SJCRH30 (cell line): ENCODE measurements at regions not wholly inside any gene's neighbourhood (a gene's known extent, or its start where the extent isn't known, plus 50 kb on each side); places are given as distances from the start of the nearest gene placed in this dataset.

ENCODE experiments used
- DNase-seq, 2 experiments: peaks; one replicate each; pipeline ENCODE4 v3.0.0-alpha.2; 2015 to 2020
- H3K27ac ChIP-seq: fragments of 250-450 bp; sonication (Bioruptor Pico); 2 replicates; pipeline ENCODE4 v1.5.1; 2020; ENCODE audit warnings: mild to moderate bottlenecking, moderate library complexity
- H3K27me3 ChIP-seq: fragments of 250-450 bp; sonication (Bioruptor Pico); 2 replicates; pipeline ENCODE4 v1.5.1; 2020; ENCODE audit warnings: mild to moderate bottlenecking, moderate library complexity
- H3K36me3 ChIP-seq: fragments of 250-450 bp; sonication (Bioruptor Pico); 2 replicates; pipeline ENCODE4 v1.5.1; 2020; ENCODE audit warnings: mild to moderate bottlenecking, moderate library complexity
- H3K4me1 ChIP-seq: fragments of 250-450 bp; sonication (Bioruptor Pico); 2 replicates; pipeline ENCODE4 v1.5.1; 2020; ENCODE audit warnings: mild to moderate bottlenecking, moderate library complexity
- H3K4me3 ChIP-seq: fragments of 250-450 bp; sonication (Bioruptor Pico); 2 replicates; pipeline ENCODE4 v1.5.1; 2020; ENCODE audit warnings: mild to moderate bottlenecking, moderate library complexity
- H3K9me3 ChIP-seq: fragments of 250-450 bp; sonication (Bioruptor Pico); replicated peaks from 2 replicates; pipeline ENCODE4 v1.5.1; 2020; ENCODE audit warnings: mild to moderate bottlenecking, moderate library complexity

GRCh38 chr2:10210336-10210735, 87.8 kb downstream of the RRM2 start:
- no peaks in the 10 kb centered on the region for H3K9me3 ChIP-seq
- no peaks in the 10 kb centered on the region for H3K36me3 ChIP-seq
- no peak overlapping the region for H3K4me3 ChIP-seq
- DNase-seq, result no peak
- H3K27me3 ChIP-seq, result no peaks in the 10 kb centered on the region
- no peaks in the 10 kb centered on the region for H3K4me1 ChIP-seq
- no peak overlapping the region for H3K27ac ChIP-seq

- Histone ChIP-seq H3K4me3 (no peak overlapping the region), H3K36me3 (no peaks in the 10 kb centered on the region), H3K4me1 (no peaks in the 10 kb centered on the region), H3K9me3 (no peaks in the 10 kb centered on the region), H3K27me3 (no peaks in the 10 kb centered on the region), H3K27ac (no peak overlapping the region)
- DNase-seq, result no peak
Observed at GRCh38 chr2:10211844-10212422, 89.4 kb downstream of the RRM2 start.

- H3K4me3 ChIP-seq, result no peak overlapping the region
- H3K9me3 ChIP-seq, result no peaks in the 10 kb centered on the region
- no peaks in the 10 kb centered on the region for H3K36me3 ChIP-seq
- DNase-seq, result no peak
- no peaks in the 10 kb centered on the region for H3K27me3 ChIP-seq
- H3K27ac ChIP-seq, result no peak overlapping the region
- H3K4me1 ChIP-seq, result no peaks in the 10 kb centered on the region
Observed at GRCh38 chr2:10212827-10213226, 89.9 kb upstream of the HPCAL1 start.

- H3K4me3 ChIP-seq, result no peak overlapping the region
- H3K27me3 ChIP-seq, result no peaks in the 10 kb centered on the region
- H3K4me1 ChIP-seq, result no peaks in the 10 kb centered on the region
- no peak overlapping the region for H3K27ac ChIP-seq
- H3K36me3 ChIP-seq, result no peaks in the 10 kb centered on the region
- H3K9me3 ChIP-seq, result no peaks in the 10 kb centered on the region
- no peak for DNase-seq
Observed at GRCh38 chr2:10214179-10214578, 88.5 kb upstream of the HPCAL1 start.

GRCh38 chr2:10215393-10215935, 87.2 kb upstream of the HPCAL1 start:
- Histone ChIP-seq H3K9me3 (no peaks in the 10 kb centered on the region), H3K36me3 (no peaks in the 10 kb centered on the region), H3K4me1 (peaks cover 7% of the 10 kb centered on the region), H3K4me3 (no peak overlapping the region), H3K27me3 (no peaks in the 10 kb centered on the region), H3K27ac (no peak overlapping the region)
- DNase-seq, result no peak

- H3K27ac ChIP-seq, result no peak overlapping the region
- H3K4me3 ChIP-seq, result no peak overlapping the region
- DNase-seq, result no peak
- H3K4me1 ChIP-seq, result peaks cover 19% of the 10 kb centered on the region
- no peaks in the 10 kb centered on the region for H3K27me3 ChIP-seq
- H3K36me3 ChIP-seq, result no peaks in the 10 kb centered on the region
- H3K9me3 ChIP-seq, result no peaks in the 10 kb centered on the region
Observed at GRCh38 chr2:10216677-10217488, 85.8 kb upstream of the HPCAL1 start.

- no peaks in the 10 kb centered on the region for H3K9me3 ChIP-seq
- no peaks in the 10 kb centered on the region for H3K27me3 ChIP-seq
- DNase-seq, result no peak
- H3K27ac ChIP-seq, result no peak overlapping the region
- H3K4me3 ChIP-seq, result no peak overlapping the region
- no peaks in the 10 kb centered on the region for H3K36me3 ChIP-seq
- peaks cover 26% of the 10 kb centered on the region for H3K4me1 ChIP-seq
Observed at GRCh38 chr2:10217489-10218435, 84.9 kb upstream of the HPCAL1 start.

- Histone ChIP-seq H3K27ac (peak overlapping the region; percentile 65; the same call in 1 of the 2 replicates), H3K4me3 (no peak overlapping the region), H3K4me1 (peaks cover 26% of the 10 kb centered on the region), H3K36me3 (no peaks in the 10 kb centered on the region), H3K9me3 (no peaks in the 10 kb centered on the region), H3K27me3 (no peaks in the 10 kb centered on the region)
- DNase-seq, result no peak
Observed at GRCh38 chr2:10220045-10220901, 82.4 kb upstream of the HPCAL1 start.

GRCh38 chr2:10220902-10221391, 81.8 kb upstream of the HPCAL1 start:
- no peak overlapping the region; the same call in 1 of the 2 replicates for H3K4me3 ChIP-seq
- H3K9me3 ChIP-seq, result no peaks in the 10 kb centered on the region
- no peaks in the 10 kb centered on the region for H3K36me3 ChIP-seq
- H3K4me1 ChIP-seq, result peaks cover 26% of the 10 kb centered on the region
- no peaks in the 10 kb centered on the region for H3K27me3 ChIP-seq
- peak; percentile 77 to 82 for DNase-seq
- H3K27ac ChIP-seq, result peak overlapping the region; percentile 65

- H3K27me3 ChIP-seq, result no peaks in the 10 kb centered on the region
Observed at GRCh38 chr2:10221443-10221842, 81.3 kb upstream of the HPCAL1 start.

GRCh38 chr2:10221976-10222870, 80.5 kb upstream of the HPCAL1 start:
- peak; percentile 59 to 84 for DNase-seq
- Histone ChIP-seq H3K9me3 (no peaks in the 10 kb centered on the region), H3K27me3 (no peaks in the 10 kb centered on the region), H3K27ac (peak overlapping the region; percentile 65), H3K36me3 (no peaks in the 10 kb centered on the region), H3K4me3 (no peak overlapping the region), H3K4me1 (peaks cover 26% of the 10 kb centered on the region)

More at GRCh38 chr2:10221443-10221842, 81.3 kb upstream of the HPCAL1 start:
- no peaks in the 10 kb centered on the region for H3K9me3 ChIP-seq
- H3K4me3 ChIP-seq, result no peak overlapping the region; the same call in 1 of the 2 replicates
- no peaks in the 10 kb centered on the region for H3K36me3 ChIP-seq
- peak overlapping the region; percentile 65 for H3K27ac ChIP-seq
- H3K4me1 ChIP-seq, result peaks cover 26% of the 10 kb centered on the region
- peak; percentile 72 to 83 for DNase-seq

- Histone ChIP-seq H3K27me3 (no peaks in the 10 kb centered on the region), H3K36me3 (no peaks in the 10 kb centered on the region), H3K4me1 (peaks cover 26% of the 10 kb centered on the region), H3K9me3 (no peaks in the 10 kb centered on the region), H3K4me3 (no peak overlapping the region), H3K27ac (no peak overlapping the region)
- no peak for DNase-seq
Observed at GRCh38 chr2:10223471-10223870, 79.2 kb upstream of the HPCAL1 start.
